Activated naive CD8-positive, alpha-beta T cell treated with anti-CD3 and anti-CD28 coated beads, Interleukin-2, amount 50 U/mL, for 24 hours (primary cell): ENCODE measurements at regions not wholly inside any gene's neighbourhood (a gene's known extent, or its start where the extent isn't known, plus 50 kb on each side); places are given as distances from the start of the nearest gene placed in this dataset.
A peak's percentile ranks its signal among the peaks of the same experiment; 100 is the strongest.
"Not testable (repeated sequence)": the region's sequence is repeated elsewhere in the genome, so short reads cannot be mapped to it uniquely, and the experiment has no call there.

Experiments used
- ATAC-seq: fragments of 150-1000 bp; cut with Tn5 transposase; one replicate; pipeline ENCODE4 v1.10.0; 2021
- DNase-seq: peaks from one replicate; pipeline ENCODE4 v3.0.0; 2021
- H3K27ac Mint-ChIP-seq: one replicate; pipeline ENCODE4 v1.8.0; 2021; ENCODE audit warnings: mild to moderate bottlenecking, mixed read lengths
- H3K27me3 Mint-ChIP-seq: one replicate; pipeline ENCODE4 v1.8.0; 2021; ENCODE audit warnings: mixed read lengths
- H3K36me3 Mint-ChIP-seq: one replicate; pipeline ENCODE4 v1.8.0; 2021; ENCODE audit warnings: low read depth, mixed read lengths
- H3K4me1 Mint-ChIP-seq: one replicate; pipeline ENCODE4 v1.8.0; 2021; ENCODE audit warnings: mixed read lengths
- H3K4me3 Mint-ChIP-seq: one replicate; pipeline ENCODE4 v1.8.0; 2021; ENCODE audit warnings: mild to moderate bottlenecking, moderate library complexity, mixed read lengths
- H3K9me3 Mint-ChIP-seq: one replicate; pipeline ENCODE4 v1.8.0; 2021; ENCODE audit warnings: mixed read lengths

DNA sequence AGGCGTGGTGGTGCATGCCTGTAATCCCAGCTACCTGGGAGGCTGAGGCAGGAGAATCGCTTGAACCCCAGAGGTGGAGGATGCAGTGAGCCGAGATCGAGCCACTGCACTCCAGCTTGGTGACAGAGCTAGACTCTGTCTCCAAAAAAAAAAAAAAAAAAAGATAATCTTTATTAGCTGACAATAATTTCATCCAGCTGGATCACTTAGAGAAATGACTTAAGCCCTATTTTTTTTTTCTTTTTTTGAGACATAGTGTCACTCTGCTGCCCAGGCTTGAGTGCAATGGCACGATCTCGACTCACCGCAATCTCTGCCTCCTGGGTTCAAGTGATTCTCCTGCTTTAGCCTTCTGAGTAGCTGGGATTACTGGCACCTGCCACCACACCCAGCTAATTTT is 51.6 kb upstream of the MAP4K4 start:
- H3K27ac Mint-ChIP-seq, DNase-seq, H3K4me1 Mint-ChIP-seq, H3K9me3 Mint-ChIP-seq, ATAC-seq, H3K4me3 Mint-ChIP-seq, H3K27me3 Mint-ChIP-seq, H3K36me3 Mint-ChIP-seq: not testable (repeated sequence)

DNA sequence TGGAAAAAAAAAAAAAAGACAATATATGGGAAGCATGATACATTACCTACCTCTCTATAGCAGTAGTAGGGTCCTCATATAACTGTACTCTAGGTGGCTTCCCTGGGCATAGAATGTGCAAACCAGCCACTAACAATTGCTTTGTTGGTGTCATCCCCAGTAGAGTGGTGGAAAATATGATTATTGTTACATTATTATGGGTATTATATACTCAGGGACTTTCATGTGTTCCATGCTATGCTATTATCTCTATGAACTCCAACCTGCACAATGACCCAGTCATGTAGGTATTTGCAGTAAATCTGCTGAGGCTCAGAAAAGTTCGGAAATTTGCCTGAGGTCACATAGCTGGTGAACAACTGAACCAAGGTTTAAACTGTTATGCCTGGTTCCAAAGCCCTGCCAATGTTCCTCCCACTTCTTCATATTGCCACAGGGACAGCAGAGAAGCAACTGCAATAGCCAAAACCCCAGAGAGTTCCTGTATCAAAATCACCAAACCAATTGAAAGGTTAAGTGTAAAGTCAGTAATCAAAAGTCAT is 52.6 kb upstream of the MAP4K4 start:
- Mint-ChIP-seq H3K9me3 (no peaks in the 10 kb centered on the region), H3K27me3 (no peaks in the 10 kb centered on the region), H3K36me3 (no peaks in the 10 kb centered on the region), H3K4me3 (no peak overlapping the region), H3K27ac (no peak overlapping the region), H3K4me1 (no peaks in the 10 kb centered on the region)
- no peak for DNase-seq
- peak; percentile 57 for ATAC-seq

DNA sequence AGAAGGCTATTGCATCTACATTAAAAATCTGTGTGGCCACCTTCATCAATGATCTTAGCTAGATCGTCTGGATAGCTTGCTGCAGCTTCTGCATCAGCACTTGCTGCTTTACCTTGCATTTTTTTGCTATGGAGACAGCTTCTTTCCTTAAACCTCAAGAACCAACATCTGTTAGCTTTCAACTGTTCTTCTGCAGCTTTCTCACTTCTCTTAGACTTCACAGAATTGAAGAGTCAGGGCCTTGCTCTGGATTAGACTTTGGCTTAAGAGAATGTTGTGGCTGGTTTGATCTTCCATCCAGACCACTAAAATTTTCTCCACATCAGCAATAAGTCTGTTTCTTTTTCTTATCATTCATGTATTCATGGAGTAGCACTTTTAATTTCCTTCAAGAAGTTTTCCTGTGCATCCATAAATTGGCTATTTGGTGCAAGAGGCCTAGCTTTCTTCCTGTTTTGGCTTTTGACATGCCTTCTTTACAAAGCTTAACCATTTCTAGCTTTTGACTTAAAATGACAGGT is 54.4 kb upstream of the MAP4K4 start:
- DNase-seq (no peak), ATAC-seq (no peak)
- Mint-ChIP-seq H3K27me3 (no peaks in the 10 kb centered on the region), H3K4me1 (no peaks in the 10 kb centered on the region), H3K9me3 (no peaks in the 10 kb centered on the region), H3K27ac (no peak overlapping the region), H3K4me3 (no peak overlapping the region), H3K36me3 (no peaks in the 10 kb centered on the region)

DNA sequence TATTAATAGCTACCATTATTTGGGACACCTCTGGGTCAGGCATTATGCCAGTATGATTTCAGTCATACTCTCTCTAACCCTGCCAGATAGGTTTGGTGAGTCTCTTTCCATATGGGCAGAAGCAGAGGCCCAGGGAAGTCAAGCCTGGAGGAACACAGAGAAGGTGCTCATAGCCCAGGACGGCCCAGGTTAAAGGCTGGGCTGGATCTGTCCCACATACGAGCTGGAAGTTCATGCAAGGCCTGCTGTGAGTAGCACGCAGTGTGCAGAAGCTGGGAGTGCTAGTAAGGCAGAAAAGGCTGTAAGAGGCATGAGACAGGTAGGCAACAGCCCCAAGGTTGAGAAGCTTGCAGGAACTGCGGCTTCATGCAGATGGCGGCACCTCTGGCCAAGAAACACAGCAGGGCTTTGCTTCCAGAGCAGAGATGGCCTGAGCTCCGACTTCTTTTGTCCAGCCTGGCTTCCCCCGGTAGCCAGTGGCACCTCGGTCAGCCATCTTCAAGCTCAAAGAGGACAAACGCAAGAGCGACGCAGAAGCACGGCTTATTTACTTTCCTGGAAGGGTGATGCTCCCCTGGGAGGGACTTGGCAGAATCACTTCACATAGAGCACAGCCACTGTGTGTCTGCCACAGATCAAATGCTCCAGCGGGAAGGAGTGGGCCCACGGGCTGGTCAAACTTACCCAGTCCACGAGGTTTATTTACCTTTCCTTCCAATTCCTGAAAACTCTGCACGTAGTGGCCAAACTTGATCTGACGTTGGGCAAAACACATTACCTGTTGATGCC is 58.5 kb upstream of the MAP4K4 start:
- no peak for ATAC-seq
- DNase-seq = no peak
- Mint-ChIP-seq H3K27ac (no peak overlapping the region), H3K4me1 (peaks cover under 1% of the 10 kb centered on the region), H3K9me3 (no peaks in the 10 kb centered on the region), H3K27me3 (no peaks in the 10 kb centered on the region), H3K4me3 (no peak overlapping the region), H3K36me3 (no peaks in the 10 kb centered on the region)

DNA sequence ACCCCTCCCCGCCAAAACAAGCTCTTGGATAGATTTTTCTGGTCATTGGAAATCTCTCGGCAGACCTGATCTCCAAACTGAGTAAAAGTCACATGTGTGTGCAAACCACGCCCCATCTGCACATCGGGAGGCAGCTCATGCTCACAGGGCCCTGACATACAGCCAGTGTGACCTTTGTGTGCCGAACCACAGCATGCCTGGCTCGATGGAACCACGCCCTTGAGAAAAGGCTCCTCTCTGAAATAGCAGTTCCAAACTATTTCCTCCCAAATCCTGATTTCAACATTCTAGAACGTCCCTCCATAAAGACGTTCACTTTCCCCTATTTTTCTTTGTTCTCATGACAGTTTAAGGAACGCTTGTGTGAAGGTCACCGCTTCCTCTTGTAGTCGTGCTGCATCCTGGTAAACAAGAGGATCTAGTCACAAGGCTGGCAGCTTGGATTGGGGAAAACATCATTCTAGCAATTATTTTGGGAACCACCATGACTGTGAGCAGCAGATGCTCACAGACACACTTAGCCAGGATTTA is 59.3 kb upstream of the MAP4K4 start:
- H3K4me1 Mint-ChIP-seq = peaks cover 2% of the 10 kb centered on the region
- H3K4me3 Mint-ChIP-seq = no peak overlapping the region
- DNase-seq (no peak), ATAC-seq (no peak)
- H3K27ac Mint-ChIP-seq = no peak overlapping the region
- H3K9me3 Mint-ChIP-seq = no peaks in the 10 kb centered on the region
- no peaks in the 10 kb centered on the region for H3K36me3 Mint-ChIP-seq
- no peaks in the 10 kb centered on the region for H3K27me3 Mint-ChIP-seq

DNA sequence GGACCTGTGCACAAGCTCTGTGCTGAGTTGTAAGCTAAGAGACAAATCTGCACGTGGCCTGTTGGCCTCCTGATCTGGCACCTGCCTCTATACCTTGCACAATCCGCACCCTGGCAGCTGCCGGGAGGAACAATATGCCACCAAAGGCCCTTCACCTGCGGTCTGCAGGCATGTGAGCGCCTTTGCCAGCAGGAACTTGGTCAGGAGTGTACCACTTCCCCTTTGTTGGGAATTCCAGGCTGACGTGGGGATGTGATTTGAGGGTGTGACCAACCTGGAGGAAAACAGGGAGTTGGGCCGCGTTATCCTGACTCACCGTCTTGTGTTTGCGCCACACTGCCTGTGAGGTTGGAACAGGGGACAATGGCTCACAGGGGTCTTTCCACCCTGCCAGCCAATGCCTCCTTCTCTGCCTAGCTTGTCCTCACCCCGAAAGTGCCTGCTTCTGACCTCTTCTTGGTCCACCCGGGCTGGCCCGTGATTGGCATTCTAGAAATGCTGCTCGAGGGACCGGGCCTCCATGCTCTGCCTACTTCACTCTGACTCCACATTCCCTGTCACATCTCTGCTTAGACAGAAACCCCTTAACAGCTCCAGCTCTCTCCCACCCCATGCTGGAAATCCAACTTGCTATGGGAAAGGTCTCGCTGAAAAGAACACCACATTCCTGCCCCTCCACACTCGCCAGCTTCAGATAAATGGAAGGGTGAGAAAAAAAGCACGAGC is 67.1 kb upstream of the MAP4K4 start:
- DNase-seq (no peak), ATAC-seq (no peak)
- Mint-ChIP-seq H3K36me3 (no peaks in the 10 kb centered on the region), H3K9me3 (no peaks in the 10 kb centered on the region), H3K27me3 (no peaks in the 10 kb centered on the region), H3K27ac (no peak overlapping the region), H3K4me1 (peaks cover 8% of the 10 kb centered on the region), H3K4me3 (no peak overlapping the region)

DNA sequence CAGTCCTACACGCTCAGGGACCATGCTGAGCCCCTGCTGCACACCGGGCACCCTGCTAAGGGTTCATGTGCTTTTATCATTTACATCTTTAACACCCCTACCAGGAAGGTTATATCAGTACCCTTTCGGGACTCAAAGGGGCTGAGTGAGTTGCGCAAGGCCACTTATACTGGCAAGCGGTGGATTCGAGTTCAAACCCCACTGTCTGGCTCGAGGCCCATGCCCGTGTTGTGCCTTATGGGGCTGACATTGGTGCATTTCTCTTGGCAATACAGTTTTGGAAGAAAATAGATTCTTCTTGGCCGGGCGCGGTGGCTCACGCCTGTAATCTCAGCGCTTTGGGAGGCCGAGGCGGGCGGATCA is 69.5 kb upstream of the MAP4K4 start:
- DNase-seq = no peak
- no peak overlapping the region for H3K4me3 Mint-ChIP-seq
- no peaks in the 10 kb centered on the region for H3K36me3 Mint-ChIP-seq
- H3K27ac Mint-ChIP-seq = no peak overlapping the region
- H3K9me3 Mint-ChIP-seq = no peaks in the 10 kb centered on the region
- H3K27me3 Mint-ChIP-seq = no peaks in the 10 kb centered on the region
- no peak for ATAC-seq
- H3K4me1 Mint-ChIP-seq = peaks cover 18% of the 10 kb centered on the region

DNA sequence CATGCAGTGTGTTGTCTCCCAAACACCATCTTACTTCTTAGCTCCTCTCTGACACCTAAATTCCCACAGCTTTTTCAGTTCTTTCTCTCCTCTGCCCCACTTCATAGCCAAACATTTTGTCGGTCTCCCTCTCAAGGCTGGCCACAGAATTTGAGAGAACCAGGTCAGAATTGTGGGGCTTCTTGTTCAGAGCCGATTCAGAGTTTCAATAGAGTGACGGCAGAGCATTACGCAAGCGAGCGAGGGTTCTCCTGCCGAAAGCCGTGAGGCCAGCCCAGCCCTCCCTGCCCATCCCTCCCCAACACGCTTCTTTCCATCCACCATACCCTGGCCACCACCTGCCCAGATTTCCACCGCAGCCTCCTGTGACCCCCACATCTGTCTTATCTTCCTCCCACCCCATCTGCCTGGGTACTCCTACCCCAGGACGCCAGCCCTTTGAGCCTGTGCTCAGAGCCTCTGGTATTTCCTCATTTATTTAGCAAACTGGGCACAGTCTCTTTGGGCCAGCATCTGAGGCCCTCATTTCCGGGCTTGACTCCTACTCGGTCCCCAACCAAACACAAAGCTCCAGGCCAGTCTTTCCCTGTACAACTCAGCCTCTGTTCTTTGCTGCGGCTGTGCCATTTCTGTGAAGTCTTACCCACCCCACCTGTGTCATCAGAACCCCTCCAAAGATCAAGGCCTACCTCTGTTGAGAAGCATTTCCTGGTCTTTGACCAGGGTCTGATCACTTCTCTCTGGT is 70.0 kb upstream of the MAP4K4 start:
- no peak overlapping the region for H3K4me3 Mint-ChIP-seq
- no peaks in the 10 kb centered on the region for H3K27me3 Mint-ChIP-seq
- ATAC-seq (no peak), DNase-seq (no peak)
- peak overlapping the region; percentile 53 for H3K27ac Mint-ChIP-seq
- no peaks in the 10 kb centered on the region for H3K9me3 Mint-ChIP-seq
- peaks cover 24% of the 10 kb centered on the region for H3K4me1 Mint-ChIP-seq
- no peaks in the 10 kb centered on the region for H3K36me3 Mint-ChIP-seq

DNA sequence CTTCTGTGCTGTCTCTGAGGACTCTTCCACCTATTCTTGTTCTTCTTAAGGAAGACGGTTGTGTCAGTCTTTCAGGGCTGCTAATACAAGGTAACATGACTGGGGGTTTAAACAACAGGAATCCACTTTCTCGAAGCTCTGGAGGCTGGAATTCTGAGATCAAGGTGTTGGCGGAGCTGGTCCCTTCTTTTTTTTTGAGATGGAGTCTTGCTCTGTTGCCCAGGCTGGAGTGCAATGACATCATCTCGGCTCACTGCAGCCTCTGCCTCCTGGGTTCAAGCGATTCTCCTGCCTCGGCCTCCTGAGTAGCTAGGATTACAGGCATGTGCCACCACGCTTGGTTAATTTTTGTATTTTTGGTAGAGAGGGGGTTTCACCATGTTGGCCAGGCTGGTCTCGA is 71.7 kb upstream of the MAP4K4 start:
- peak overlapping the region; percentile 21 for H3K27ac Mint-ChIP-seq
- not testable (repeated sequence) for H3K36me3 Mint-ChIP-seq, H3K4me3 Mint-ChIP-seq, ATAC-seq, H3K9me3 Mint-ChIP-seq, DNase-seq, H3K27me3 Mint-ChIP-seq
- H3K4me1 Mint-ChIP-seq = peaks cover 37% of the 10 kb centered on the region

DNA sequence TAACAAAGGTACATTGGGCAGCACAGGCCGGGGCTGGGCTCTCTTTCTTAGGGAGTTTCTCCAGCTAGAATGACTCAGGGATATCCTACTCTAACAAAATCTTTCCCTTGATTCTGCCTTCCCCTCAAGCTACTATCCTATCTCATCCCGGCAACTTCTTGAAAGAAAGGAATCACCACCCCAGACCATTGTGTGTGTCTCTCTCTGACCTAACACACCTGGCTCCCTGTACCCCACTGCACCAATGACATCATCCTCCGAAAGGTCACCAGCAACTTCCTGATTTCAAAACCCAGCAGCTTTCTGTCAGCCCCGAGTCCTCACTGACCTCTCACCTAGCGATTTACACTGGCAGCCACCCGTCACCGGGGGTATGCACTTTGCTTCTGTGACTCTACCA is 72.1 kb upstream of the MAP4K4 start:
- peak overlapping the region; percentile 21 for H3K27ac Mint-ChIP-seq
- H3K4me1 Mint-ChIP-seq = peaks cover 41% of the 10 kb centered on the region
- H3K27me3 Mint-ChIP-seq = no peaks in the 10 kb centered on the region
- H3K4me3 Mint-ChIP-seq = no peak overlapping the region
- DNase-seq (no peak), ATAC-seq (no peak)
- no peaks in the 10 kb centered on the region for H3K36me3 Mint-ChIP-seq
- no peaks in the 10 kb centered on the region for H3K9me3 Mint-ChIP-seq

DNA sequence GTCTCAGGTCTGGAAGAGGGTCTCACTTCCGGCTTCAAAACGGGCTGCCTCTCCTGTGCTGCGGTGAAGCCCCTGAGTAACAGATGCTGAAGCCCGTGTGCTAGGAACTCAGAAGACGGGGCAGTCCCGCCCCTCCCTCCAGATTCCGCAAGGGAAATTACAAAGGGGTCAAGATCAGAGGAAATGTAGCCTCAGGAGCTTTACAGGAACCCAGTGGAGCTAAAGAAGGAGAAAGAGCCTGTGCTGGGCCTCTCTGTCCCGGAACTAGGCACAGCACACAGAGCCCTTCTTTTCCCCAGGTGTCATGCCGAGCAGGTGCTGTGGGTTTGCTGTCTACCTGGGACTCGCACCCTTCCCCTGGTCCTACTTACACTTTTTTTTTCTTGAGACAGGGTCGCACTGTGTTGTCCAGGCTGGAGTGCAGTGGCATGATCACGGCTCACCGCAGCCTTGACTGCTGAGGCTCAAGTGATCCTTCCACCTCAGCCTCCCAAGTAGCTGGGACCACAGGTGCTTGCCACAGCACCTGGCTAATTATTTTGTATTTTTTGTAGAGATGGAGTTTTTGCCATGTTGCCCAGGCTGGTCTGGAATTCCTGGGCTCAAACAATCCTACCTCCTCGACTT is 72.7 kb upstream of the MAP4K4 start:
- peaks cover 42% of the 10 kb centered on the region for H3K4me1 Mint-ChIP-seq
- H3K4me3 Mint-ChIP-seq = no peak overlapping the region
- H3K36me3 Mint-ChIP-seq = no peaks in the 10 kb centered on the region
- DNase-seq (no peak), ATAC-seq (no peak)
- H3K27me3 Mint-ChIP-seq = no peaks in the 10 kb centered on the region
- no peak overlapping the region for H3K27ac Mint-ChIP-seq
- H3K9me3 Mint-ChIP-seq = no peaks in the 10 kb centered on the region

DNA sequence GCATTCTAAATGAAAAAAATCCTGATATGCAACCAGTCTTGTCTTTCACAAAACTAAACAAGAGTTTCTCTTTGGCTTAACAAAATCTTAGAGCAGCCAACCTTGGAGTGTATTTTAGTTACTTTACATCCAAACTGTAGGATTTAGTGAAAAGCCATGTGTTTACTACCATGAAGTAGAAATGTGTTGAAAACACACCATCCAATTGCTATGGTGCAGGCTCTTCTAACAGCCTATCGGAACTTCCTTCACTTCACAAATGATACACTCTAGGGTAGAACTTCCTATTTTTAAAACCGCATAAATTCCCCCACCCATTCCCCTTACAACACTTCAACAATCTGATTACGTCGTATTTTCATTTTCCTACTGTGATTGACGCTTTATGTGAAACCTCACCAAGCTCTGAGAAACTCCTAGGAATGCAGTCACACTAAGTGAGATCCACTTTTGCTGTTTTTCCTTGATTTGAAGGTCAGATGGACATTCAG is 74.4 kb upstream of the MAP4K4 start:
- peak; percentile 74 for ATAC-seq
- peak overlapping the region; percentile 57 for H3K4me3 Mint-ChIP-seq
- no peaks in the 10 kb centered on the region for H3K36me3 Mint-ChIP-seq
- H3K9me3 Mint-ChIP-seq = no peaks in the 10 kb centered on the region
- H3K27me3 Mint-ChIP-seq = no peaks in the 10 kb centered on the region
- H3K4me1 Mint-ChIP-seq = peaks cover 47% of the 10 kb centered on the region
- H3K27ac Mint-ChIP-seq = peak overlapping the region; percentile 88
- no peak for DNase-seq

DNA sequence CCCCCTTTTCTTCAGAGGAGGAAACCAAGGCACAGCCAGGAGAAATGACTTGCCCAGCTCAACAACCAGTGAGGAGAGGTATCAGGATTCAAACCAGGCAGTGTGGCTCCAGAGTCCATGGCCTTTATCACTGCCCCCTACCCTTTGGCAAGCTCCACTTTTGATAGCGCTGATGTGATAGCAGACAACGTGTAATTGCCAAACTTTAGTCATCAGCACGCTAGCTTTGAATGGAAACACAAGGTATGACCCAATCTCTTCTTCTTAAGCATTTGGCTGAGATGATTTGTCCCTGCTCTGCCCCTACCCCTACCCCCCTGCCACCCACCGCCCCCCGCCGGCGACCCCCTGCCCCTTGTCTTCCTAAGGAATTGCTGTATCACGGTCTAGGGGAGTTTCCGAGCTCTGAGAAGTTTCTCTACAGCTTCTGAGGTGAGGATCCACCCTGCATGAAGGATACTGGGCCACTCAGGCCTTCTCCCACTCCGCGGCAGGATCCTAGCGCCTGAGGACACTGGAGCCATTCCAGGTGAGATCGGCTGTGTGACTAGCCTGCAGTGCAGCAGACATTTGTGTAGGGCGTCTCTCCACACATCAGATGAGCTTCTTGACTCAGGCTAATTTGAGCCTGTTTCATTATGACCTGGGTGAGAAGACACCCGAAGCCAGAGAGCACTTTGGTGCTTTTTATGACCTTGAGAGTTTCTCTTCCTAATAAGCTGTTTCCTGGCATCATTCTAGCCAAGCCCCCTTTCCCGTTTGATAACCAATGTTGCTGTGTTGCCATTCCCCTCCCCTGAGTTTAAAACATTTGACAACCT is 75.1 kb upstream of the MAP4K4 start:
- ATAC-seq = peak; percentile 74
- H3K9me3 Mint-ChIP-seq = no peaks in the 10 kb centered on the region
- H3K36me3 Mint-ChIP-seq = no peaks in the 10 kb centered on the region
- DNase-seq = no peak
- peak overlapping the region; percentile 57 for H3K4me3 Mint-ChIP-seq
- peak overlapping the region; percentile 88 for H3K27ac Mint-ChIP-seq
- no peaks in the 10 kb centered on the region for H3K27me3 Mint-ChIP-seq
- H3K4me1 Mint-ChIP-seq = peaks cover 49% of the 10 kb centered on the region
